ENCODE measurements at regions not wholly inside any gene's neighbourhood (a gene's known extent, or its start where the extent isn't known, plus 50 kb on each side); places are given as distances from the start of the nearest gene placed in this dataset.

DNA sequence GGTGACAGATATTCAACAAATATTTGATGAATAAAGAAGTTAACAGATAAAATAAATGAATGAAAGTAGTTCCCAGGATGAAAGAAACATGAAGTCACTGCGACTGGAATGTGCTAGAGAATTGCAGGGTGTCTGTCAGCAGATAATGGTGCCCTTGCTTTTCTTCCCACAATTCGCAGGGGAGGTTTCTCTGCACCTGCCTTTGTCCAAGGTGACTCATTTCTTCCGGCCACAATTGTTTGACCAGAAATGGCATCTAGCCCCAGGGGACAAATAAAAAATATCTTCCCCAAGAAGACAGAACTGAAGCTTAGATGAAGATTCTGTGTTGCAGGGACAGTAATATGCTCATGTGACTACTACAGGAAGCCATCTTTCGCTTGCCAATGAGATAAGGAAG lies 316.1 kb upstream of the TBX3 start:
- Histone ChIP-seq H3K4me2 (ENCODE audit: insufficient read depth, low read length) (no peak overlapping the region), H4K20me1 (replicated peaks; ENCODE audit: control insufficient read depth, extremely low read depth, insufficient read depth, low read length) (no peaks in the 10 kb centered on the region), H3K27me3 (ENCODE audit: control insufficient read depth in 2 of 2, insufficient read depth in 2 of 2, low read length in 2 of 2) (no peaks in the 10 kb centered on the region), H3K9ac (replicated peaks; ENCODE audit: extremely low read depth, insufficient read depth, low read length) (no peak overlapping the region), H3K4me1 (ENCODE audit: control insufficient read depth, extremely low read depth, insufficient read depth, low read length) (no peaks in the 10 kb centered on the region), H3K9me1 (replicated peaks; ENCODE audit: control insufficient read depth, extremely low read depth, insufficient read depth, low read length) (no peaks in the 10 kb centered on the region), H3K4me3 (replicated peaks in 1 of 3; ENCODE audit: insufficient read depth in 1 of 3, low read depth in 1 of 3, low read length in 3 of 3) (no peak overlapping the region), H2AFZ (ENCODE audit: low read depth, low read length) (no peak overlapping the region), H3K79me2 (ENCODE audit: control insufficient read depth, insufficient read depth, low read length) (no peaks in the 10 kb centered on the region), H3K36me3 (ENCODE audit: control insufficient read depth in 2 of 2, extremely low read depth in 1 of 2, insufficient read depth in 2 of 2, low read length in 2 of 2) (no peaks in the 10 kb centered on the region), H3K9me3 (replicated peaks; ENCODE audit: control insufficient read depth, insufficient read depth, low read length) (peaks cover 7% of the 10 kb centered on the region), H3K27ac (ENCODE audit: insufficient read depth, low read depth, low read length) (no peak overlapping the region)
- no TSS peak for BruUV-seq (replicated peaks)
- ChIA-PET CTCF (no interaction called here), POLR2A (no interaction called here)
- intact Hi-C loops (cut with micrococcal nuclease): no loop called here
- DNase-seq (ENCODE audit: low read depth, low spot score) (no peak), FAIRE-seq (no peak)
- dilution Hi-C loops (cut with MboI; ENCODE audit: extremely low pct_ligation_motif_present, low sequenced_read_pairs): no loop called here
- TF ChIP-seq MYC (IDR thresholded peaks at IDR 0.05; ENCODE audit: low read depth, low read length): no peak
- TF ChIP-seq GATA2 (IDR thresholded peaks at IDR 0.05; ENCODE audit: insufficient read depth, insufficient read length, low read depth, low read length): no peak
- no peak for TF ChIP-seq POLR2AphosphoS5 (IDR thresholded peaks at IDR 0.05; ENCODE audit: insufficient read depth, low read depth, low read length)
- no peak for TF ChIP-seq FOS (IDR thresholded peaks at IDR 0.05; ENCODE audit: borderline replicate concordance, insufficient read depth, low read length)
- TF ChIP-seq, protein P1, sequence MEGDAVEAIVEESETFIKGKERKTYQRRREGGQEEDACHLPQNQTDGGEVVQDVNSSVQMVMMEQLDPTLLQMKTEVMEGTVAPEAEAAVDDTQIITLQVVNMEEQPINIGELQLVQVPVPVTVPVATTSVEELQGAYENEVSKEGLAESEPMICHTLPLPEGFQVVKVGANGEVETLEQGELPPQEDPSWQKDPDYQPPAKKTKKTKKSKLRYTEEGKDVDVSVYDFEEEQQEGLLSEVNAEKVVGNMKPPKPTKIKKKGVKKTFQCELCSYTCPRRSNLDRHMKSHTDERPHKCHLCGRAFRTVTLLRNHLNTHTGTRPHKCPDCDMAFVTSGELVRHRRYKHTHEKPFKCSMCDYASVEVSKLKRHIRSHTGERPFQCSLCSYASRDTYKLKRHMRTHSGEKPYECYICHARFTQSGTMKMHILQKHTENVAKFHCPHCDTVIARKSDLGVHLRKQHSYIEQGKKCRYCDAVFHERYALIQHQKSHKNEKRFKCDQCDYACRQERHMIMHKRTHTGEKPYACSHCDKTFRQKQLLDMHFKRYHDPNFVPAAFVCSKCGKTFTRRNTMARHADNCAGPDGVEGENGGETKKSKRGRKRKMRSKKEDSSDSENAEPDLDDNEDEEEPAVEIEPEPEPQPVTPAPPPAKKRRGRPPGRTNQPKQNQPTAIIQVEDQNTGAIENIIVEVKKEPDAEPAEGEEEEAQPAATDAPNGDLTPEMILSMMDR (IDR thresholded peaks at IDR 0.05; ENCODE audit: extremely low read depth in 1 of 2, insufficient read depth in 1 of 2, low read depth in 1 of 2, low read length in 2 of 2): no peak
- TF ChIP-seq JUN (IDR thresholded peaks at IDR 0.05; ENCODE audit: borderline replicate concordance, insufficient read depth, insufficient read length, low read depth): no peak
- TF ChIP-seq POLR2A (IDR thresholded peaks at IDR 0.05; ENCODE audit: low read depth, low read length): no peak
- TF ChIP-seq EZH2 (IDR thresholded peaks at IDR 0.05; ENCODE audit: borderline replicate concordance, low read depth, low read length, severe bottlenecking): no peak
- TF ChIP-seq, protein P2, sequence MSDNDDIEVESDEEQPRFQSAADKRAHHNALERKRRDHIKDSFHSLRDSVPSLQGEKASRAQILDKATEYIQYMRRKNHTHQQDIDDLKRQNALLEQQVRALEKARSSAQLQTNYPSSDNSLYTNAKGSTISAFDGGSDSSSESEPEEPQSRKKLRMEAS (IDR thresholded peaks at IDR 0.05; ENCODE audit: insufficient read depth, insufficient read length): no peak

Measured in endothelial cell of umbilical vein (primary cell).